K562 (cell line): ENCODE measurements at regions not wholly inside any gene's neighbourhood (a gene's known extent, or its start where the extent isn't known, plus 50 kb on each side); places are given as distances from the start of the nearest gene placed in this dataset.

ENCODE experiments used
- E2F8 ChIP-seq: fragments of 450-650 bp; IDR thresholded peaks from 2 replicates; pipeline ENCODE4 v1.7.1; 2018; ENCODE audit warnings: mild to moderate bottlenecking, low read depth; ENCODE audit not compliant: partially characterized antibody
- HES1 ChIP-seq: fragments of 450-650 bp; IDR thresholded peaks from 2 replicates; pipeline ENCODE4 v1.6.1; 2016; ENCODE audit warnings: low read depth, mild to moderate bottlenecking, moderate library complexity
- KLF10 ChIP-seq: fragments of 250-450 bp; sonication (Bioruptor Pico); IDR thresholded peaks from 2 replicates; pipeline ENCODE4 v1.6.1; 2021; ENCODE audit warnings: matching md5 sums
- MAFF ChIP-seq: IDR thresholded peaks from 2 replicates; pipeline ENCODE4 v1.6.1; 2012; ENCODE audit warnings: low read length, improper control_type of control experiment
- NCOA6 ChIP-seq: fragments of 450-650 bp; IDR thresholded peaks from 2 replicates; pipeline ENCODE4 v1.6.1; 2017; ENCODE audit warnings: mild to moderate bottlenecking
- ZBTB11 ChIP-seq, 3 experiments: fragments of 200-800 bp in 1 of 3; fragments of 250-450 bp in 1 of 3; fragments of 450-650 bp in 1 of 3; sonication (Bioruptor Pico) in 1 of 3; sonication (Bioruptor generic) in 1 of 3; formaldehyde crosslinking in 1 of 3; IDR thresholded peaks; 2 replicates each; pipeline versions ENCODE4 v1.6.1 to v1.8.0; 2016 to 2022; ENCODE audit warnings: mild to moderate bottlenecking in 2 of 3, missing genetic modification characterization in 2 of 3, missing compliant biosample characterization in 1 of 3, moderate library complexity in 1 of 3
- ZNF445 ChIP-seq: fragments of 250-450 bp; sonication (Bioruptor Pico); IDR thresholded peaks from 2 replicates; pipeline ENCODE4 v1.4.0; 2020; ENCODE audit warnings: low read depth, mild to moderate bottlenecking, moderate library complexity

GRCh38 chr7:9242636-9243035, 809.2 kb downstream of the NXPH1 start (continued):
- TF ChIP-seq HES1 (no peak), E2F8 (no peak), ZBTB11 (CRISPR knock-in tag; IDR thresholded peaks at IDR 0.05) (no peak), ZNF445 (CRISPR knock-in tag) (no peak), NCOA6 (no peak), KLF10 (CRISPR knock-in tag) (no peak), MAFF (no peak)
